GM23338 (cell line): ENCODE measurements at regions not wholly inside any gene's neighbourhood (a gene's known extent, or its start where the extent isn't known, plus 50 kb on each side); places are given as distances from the start of the nearest gene placed in this dataset.

Experiments
- ATAC-seq: fragments of 200-7000 bp; cut with Tn5 transposase; 3 replicates; pipeline ENCODE4 v1.9.1; 2020
- DNase-seq: peaks from one replicate; pipeline ENCODE4 v3.0.0-alpha.2; 2015; ENCODE audit warnings: low spot score
- H2AFZ ChIP-seq: fragments of 200-600 bp; sonication (generic); 2 replicates; pipeline ENCODE4 v1.8.0; 2016; ENCODE audit warnings: antibody characterized with exemption, mild to moderate bottlenecking, moderate library complexity
- H3F3A ChIP-seq: fragments of 200-600 bp; sonication (generic); replicated peaks from 2 replicates; pipeline ENCODE4 v1.8.0; 2017; ENCODE audit warnings: antibody characterized with exemption, mixed run types, low read depth
- H3K27ac ChIP-seq: fragments of 200-600 bp; sonication (generic); 2 replicates; pipeline ENCODE4 v1.6.1; 2016; ENCODE audit warnings: low read depth
- H3K27me3 ChIP-seq: fragments of 200-600 bp; sonication (generic); 2 replicates; pipeline ENCODE4 v1.8.0; 2016; ENCODE audit warnings: mild to moderate bottlenecking, mixed run types, moderate library complexity; ENCODE audit not compliant: insufficient read depth
- H3K36me3 ChIP-seq: fragments of 200-600 bp; sonication (generic); 2 replicates; pipeline ENCODE4 v1.8.0; 2016; ENCODE audit warnings: mild to moderate bottlenecking; ENCODE audit not compliant: insufficient read depth
- H3K4me1 ChIP-seq: fragments of 200-600 bp; sonication (generic); 2 replicates; pipeline ENCODE4 v1.8.0; 2016; ENCODE audit warnings: mild to moderate bottlenecking, moderate library complexity; ENCODE audit not compliant: insufficient read depth
- H3K4me2 ChIP-seq: fragments of 200-600 bp; sonication (generic); 2 replicates; pipeline ENCODE4 v1.7.1; 2017; ENCODE audit warnings: mixed run types
- H3K4me3 ChIP-seq: fragments of 200-600 bp; sonication (generic); 2 replicates; pipeline ENCODE4 v1.6.1; 2016; ENCODE audit warnings: mixed run types
- H3K79me2 ChIP-seq: fragments of 200-600 bp; sonication (generic); replicated peaks from 2 replicates; pipeline ENCODE4 v1.8.0; 2017; ENCODE audit warnings: mild to moderate bottlenecking; ENCODE audit not compliant: insufficient read depth
- H3K9me2 ChIP-seq: fragments of 200-600 bp; sonication (generic); 2 replicates; pipeline ENCODE4 v1.8.0; 2017; ENCODE audit not compliant: insufficient read depth
- H4K20me1 ChIP-seq: fragments of 200-600 bp; sonication (generic); replicated peaks from 2 replicates; pipeline ENCODE4 v1.8.0; 2017; ENCODE audit warnings: mild to moderate bottlenecking; ENCODE audit not compliant: insufficient read depth
- H3K27ac Mint-ChIP-seq: 2 replicates; pipeline ENCODE4 v1.8.0; 2020; ENCODE audit warnings: inconsistent platforms, mild to moderate bottlenecking, moderate library complexity, mixed read lengths
- H3K27me3 Mint-ChIP-seq: 3 replicates; pipeline ENCODE4 v1.8.0; 2022; ENCODE audit warnings: low read depth, mild to moderate bottlenecking, moderate library complexity, mixed read lengths, inconsistent platforms; ENCODE audit not compliant: insufficient read depth, poor library complexity
- H3K36me3 Mint-ChIP-seq: 3 replicates; pipeline ENCODE4 v1.8.0; 2021; ENCODE audit warnings: low read depth, mild to moderate bottlenecking, inconsistent platforms, moderate library complexity, mixed read lengths
- H3K4me1 Mint-ChIP-seq: 3 replicates; pipeline ENCODE4 v1.8.0; 2020; ENCODE audit warnings: mild to moderate bottlenecking, inconsistent platforms, mixed read lengths
- H3K4me3 Mint-ChIP-seq: 3 replicates; pipeline ENCODE4 v1.8.0; 2021; ENCODE audit warnings: moderate library complexity, mild to moderate bottlenecking, inconsistent platforms, mixed read lengths
- H3K9me3 Mint-ChIP-seq: 3 replicates; pipeline ENCODE4 v1.8.0; 2020; ENCODE audit warnings: moderate library complexity, mild to moderate bottlenecking, inconsistent platforms, mixed read lengths
- CREB1 ChIP-seq: fragments of 250-450 bp; sonication (Bioruptor Pico); IDR thresholded peaks from 2 replicates; pipeline ENCODE4 v1.5.0; 2020; ENCODE audit warnings: low read depth, mild to moderate bottlenecking, moderate library complexity
- EZH2 ChIP-seq: fragments of 200-600 bp; sonication (generic); IDR thresholded peaks from one replicate; pipeline ENCODE4 v1.8.0; 2017; ENCODE audit warnings: antibody characterized with exemption, mild to moderate bottlenecking, low read depth; ENCODE audit not compliant: unreplicated experiment
- EZH2phosphoT487 ChIP-seq: fragments of 200-600 bp; sonication (generic); IDR thresholded peaks from one replicate; pipeline ENCODE4 v1.8.1; 2018; ENCODE audit warnings: antibody characterized with exemption; ENCODE audit not compliant: unreplicated experiment
- JUNB ChIP-seq: IDR thresholded peaks from one replicate; pipeline ENCODE4 v1.6.1; 2016; ENCODE audit warnings: antibody characterized with exemption; ENCODE audit not compliant: unreplicated experiment
- NANOG ChIP-seq: IDR thresholded peaks from 2 replicates; pipeline ENCODE4 v1.6.1; 2016; ENCODE audit warnings: antibody characterized with exemption, borderline replicate concordance
- POLR2AphosphoS5 ChIP-seq: IDR thresholded peaks from 2 replicates; pipeline ENCODE4 v1.6.1; 2016; ENCODE audit warnings: antibody characterized with exemption, low read depth
- STAT1 ChIP-seq: IDR thresholded peaks from one replicate; pipeline ENCODE4 v1.6.1; 2016; ENCODE audit warnings: antibody characterized with exemption; ENCODE audit not compliant: unreplicated experiment
- ZNF114 ChIP-seq: fragments of 250-450 bp; sonication (Bioruptor Pico); IDR thresholded peaks from 2 replicates; pipeline ENCODE4 v1.5.0; 2020; ENCODE audit warnings: mild to moderate bottlenecking, moderate library complexity
- ZNF331 ChIP-seq: fragments of 250-450 bp; sonication (Bioruptor Pico); IDR thresholded peaks from 2 replicates; pipeline ENCODE4 v1.5.0; 2020; ENCODE audit warnings: low read depth, mild to moderate bottlenecking, moderate library complexity
- ZNF462 ChIP-seq: fragments of 250-450 bp; sonication (Bioruptor Pico); IDR thresholded peaks from 2 replicates; pipeline ENCODE4 v1.5.0; 2020; ENCODE audit warnings: mild to moderate bottlenecking, moderate library complexity
- TF ChIP-seq, protein P1 (sequence below): IDR thresholded peaks from 2 replicates; pipeline ENCODE4 v1.6.1; 2016; ENCODE audit warnings: antibody characterized with exemption
- TF ChIP-seq, protein P2 (sequence below), 2 experiments: fragments of 200-600 bp in 1 of 2; sonication (generic) in 1 of 2; conservative IDR thresholded peaks; 2 replicates each; pipeline versions ENCODE4 v1.5.1 to v1.6.1; 2016 to 2017; ENCODE audit warnings: antibody characterized with exemption in 2 of 2, low read depth in 2 of 2, mild to moderate bottlenecking in 2 of 2, moderate library complexity in 1 of 2
- TF ChIP-seq, protein P3 (sequence below): IDR thresholded peaks from one replicate; pipeline ENCODE4 v1.6.1; 2018; ENCODE audit warnings: antibody characterized with exemption; ENCODE audit not compliant: unreplicated experiment

DNA sequence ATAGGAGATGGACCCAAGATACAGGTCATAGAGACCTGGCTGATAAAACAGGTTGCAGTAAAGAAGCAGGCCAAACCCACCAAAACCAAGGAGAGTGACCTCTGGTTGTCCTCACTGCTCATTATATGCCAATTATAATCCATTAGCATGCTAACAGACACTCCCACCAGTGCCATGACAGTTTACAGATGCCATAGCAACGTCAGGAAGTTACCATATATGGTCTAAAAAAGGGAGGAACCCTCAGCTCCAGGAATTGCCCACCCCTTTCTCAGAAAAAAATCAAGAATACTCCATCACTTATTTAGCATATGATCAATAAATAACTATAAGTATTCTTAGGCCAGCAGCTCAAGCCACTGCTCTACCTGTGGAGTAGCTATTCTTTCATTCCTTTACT, 574.7 kb upstream of the ID2 start:
- no peak for DNase-seq
- Histone ChIP-seq H3K27ac (no peak overlapping the region), H4K20me1 (no peaks in the 10 kb centered on the region), H3K9me2 (peaks cover 35% of the 10 kb centered on the region), H3K79me2 (no peaks in the 10 kb centered on the region), H3K36me3 (no peaks in the 10 kb centered on the region), H2AFZ (no peak overlapping the region), H3K4me2 (no peak overlapping the region), H3F3A (no peaks in the 10 kb centered on the region), H3K4me3 (no peak overlapping the region), H3K27me3 (no peaks in the 10 kb centered on the region), H3K4me1 (peaks cover 15% of the 10 kb centered on the region; the same call in 1 of the 2 replicates)
- TF ChIP-seq, protein P1, sequence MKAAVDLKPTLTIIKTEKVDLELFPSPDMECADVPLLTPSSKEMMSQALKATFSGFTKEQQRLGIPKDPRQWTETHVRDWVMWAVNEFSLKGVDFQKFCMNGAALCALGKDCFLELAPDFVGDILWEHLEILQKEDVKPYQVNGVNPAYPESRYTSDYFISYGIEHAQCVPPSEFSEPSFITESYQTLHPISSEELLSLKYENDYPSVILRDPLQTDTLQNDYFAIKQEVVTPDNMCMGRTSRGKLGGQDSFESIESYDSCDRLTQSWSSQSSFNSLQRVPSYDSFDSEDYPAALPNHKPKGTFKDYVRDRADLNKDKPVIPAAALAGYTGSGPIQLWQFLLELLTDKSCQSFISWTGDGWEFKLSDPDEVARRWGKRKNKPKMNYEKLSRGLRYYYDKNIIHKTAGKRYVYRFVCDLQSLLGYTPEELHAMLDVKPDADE: no peak
- TF ChIP-seq, protein P2, sequence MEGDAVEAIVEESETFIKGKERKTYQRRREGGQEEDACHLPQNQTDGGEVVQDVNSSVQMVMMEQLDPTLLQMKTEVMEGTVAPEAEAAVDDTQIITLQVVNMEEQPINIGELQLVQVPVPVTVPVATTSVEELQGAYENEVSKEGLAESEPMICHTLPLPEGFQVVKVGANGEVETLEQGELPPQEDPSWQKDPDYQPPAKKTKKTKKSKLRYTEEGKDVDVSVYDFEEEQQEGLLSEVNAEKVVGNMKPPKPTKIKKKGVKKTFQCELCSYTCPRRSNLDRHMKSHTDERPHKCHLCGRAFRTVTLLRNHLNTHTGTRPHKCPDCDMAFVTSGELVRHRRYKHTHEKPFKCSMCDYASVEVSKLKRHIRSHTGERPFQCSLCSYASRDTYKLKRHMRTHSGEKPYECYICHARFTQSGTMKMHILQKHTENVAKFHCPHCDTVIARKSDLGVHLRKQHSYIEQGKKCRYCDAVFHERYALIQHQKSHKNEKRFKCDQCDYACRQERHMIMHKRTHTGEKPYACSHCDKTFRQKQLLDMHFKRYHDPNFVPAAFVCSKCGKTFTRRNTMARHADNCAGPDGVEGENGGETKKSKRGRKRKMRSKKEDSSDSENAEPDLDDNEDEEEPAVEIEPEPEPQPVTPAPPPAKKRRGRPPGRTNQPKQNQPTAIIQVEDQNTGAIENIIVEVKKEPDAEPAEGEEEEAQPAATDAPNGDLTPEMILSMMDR (conservative IDR thresholded peaks at IDR 0.05; ENCODE audit: low read depth in 2 of 2): no peak
- TF ChIP-seq ZNF462 (CRISPR knock-in tag): no peak
- TF ChIP-seq JUNB: no peak
- TF ChIP-seq NANOG: no peak
- TF ChIP-seq ZNF331 (CRISPR knock-in tag): no peak
- TF ChIP-seq CREB1: no peak
- TF ChIP-seq POLR2AphosphoS5: no peak
- TF ChIP-seq, protein P3, sequence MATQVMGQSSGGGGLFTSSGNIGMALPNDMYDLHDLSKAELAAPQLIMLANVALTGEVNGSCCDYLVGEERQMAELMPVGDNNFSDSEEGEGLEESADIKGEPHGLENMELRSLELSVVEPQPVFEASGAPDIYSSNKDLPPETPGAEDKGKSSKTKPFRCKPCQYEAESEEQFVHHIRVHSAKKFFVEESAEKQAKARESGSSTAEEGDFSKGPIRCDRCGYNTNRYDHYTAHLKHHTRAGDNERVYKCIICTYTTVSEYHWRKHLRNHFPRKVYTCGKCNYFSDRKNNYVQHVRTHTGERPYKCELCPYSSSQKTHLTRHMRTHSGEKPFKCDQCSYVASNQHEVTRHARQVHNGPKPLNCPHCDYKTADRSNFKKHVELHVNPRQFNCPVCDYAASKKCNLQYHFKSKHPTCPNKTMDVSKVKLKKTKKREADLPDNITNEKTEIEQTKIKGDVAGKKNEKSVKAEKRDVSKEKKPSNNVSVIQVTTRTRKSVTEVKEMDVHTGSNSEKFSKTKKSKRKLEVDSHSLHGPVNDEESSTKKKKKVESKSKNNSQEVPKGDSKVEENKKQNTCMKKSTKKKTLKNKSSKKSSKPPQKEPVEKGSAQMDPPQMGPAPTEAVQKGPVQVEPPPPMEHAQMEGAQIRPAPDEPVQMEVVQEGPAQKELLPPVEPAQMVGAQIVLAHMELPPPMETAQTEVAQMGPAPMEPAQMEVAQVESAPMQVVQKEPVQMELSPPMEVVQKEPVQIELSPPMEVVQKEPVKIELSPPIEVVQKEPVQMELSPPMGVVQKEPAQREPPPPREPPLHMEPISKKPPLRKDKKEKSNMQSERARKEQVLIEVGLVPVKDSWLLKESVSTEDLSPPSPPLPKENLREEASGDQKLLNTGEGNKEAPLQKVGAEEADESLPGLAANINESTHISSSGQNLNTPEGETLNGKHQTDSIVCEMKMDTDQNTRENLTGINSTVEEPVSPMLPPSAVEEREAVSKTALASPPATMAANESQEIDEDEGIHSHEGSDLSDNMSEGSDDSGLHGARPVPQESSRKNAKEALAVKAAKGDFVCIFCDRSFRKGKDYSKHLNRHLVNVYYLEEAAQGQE: no peak
- no peak for TF ChIP-seq EZH2
- TF ChIP-seq STAT1: no peak
- no peak for TF ChIP-seq EZH2phosphoT487
- no peak for TF ChIP-seq ZNF114 (CRISPR knock-in tag)
- peaks cover 14% of the 10 kb centered on the region for H3K4me1 Mint-ChIP-seq
- H3K27ac Mint-ChIP-seq: no peak overlapping the region
- ATAC-seq: no peak
- H3K9me3 Mint-ChIP-seq: peaks cover 15% of the 10 kb centered on the region
- H3K4me3 Mint-ChIP-seq: no peak overlapping the region
- H3K27me3 Mint-ChIP-seq: no peaks in the 10 kb centered on the region
- peaks cover 12% of the 10 kb centered on the region for H3K36me3 Mint-ChIP-seq
